ENCODE measurements at regions not wholly inside any gene's neighbourhood (a gene's known extent, or its start where the extent isn't known, plus 50 kb on each side); places are given as distances from the start of the nearest gene placed in this dataset.

DNA sequence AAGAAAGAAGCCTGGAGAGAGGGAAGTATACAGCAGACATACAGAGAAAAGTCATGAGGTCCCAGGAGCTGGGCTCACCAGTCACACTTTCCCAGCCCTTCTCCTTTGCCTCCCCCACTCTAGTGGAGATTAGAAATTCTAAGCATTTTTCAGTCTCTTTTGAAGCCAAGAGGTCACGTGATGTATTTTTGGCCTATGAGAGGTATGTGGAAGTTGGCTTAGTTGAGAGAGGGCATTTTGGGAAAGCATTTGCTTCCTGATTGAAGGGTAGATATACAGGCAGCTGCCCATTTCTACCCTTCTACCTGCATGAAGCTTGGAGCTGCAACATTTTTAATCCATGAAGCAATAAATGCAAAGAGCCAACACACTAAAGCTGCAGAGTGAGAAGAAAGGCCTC is 106.0 kb upstream of the TNFAIP3 start:
- Mint-ChIP-seq H3K4me1 (no peaks in the 10 kb centered on the region), H3K9me3 (no peaks in the 10 kb centered on the region), H3K27ac (no peak overlapping the region), H3K36me3 (ENCODE audit: insufficient read depth in 1 of 3, low read depth in 3 of 3) (no peaks in the 10 kb centered on the region; a peak in 1 of 7 replicates), H3K27me3 (ENCODE audit: low read depth) (no peaks in the 10 kb centered on the region), H3K4me3 (no peak overlapping the region)
- TF ChIP-seq, protein P1, sequence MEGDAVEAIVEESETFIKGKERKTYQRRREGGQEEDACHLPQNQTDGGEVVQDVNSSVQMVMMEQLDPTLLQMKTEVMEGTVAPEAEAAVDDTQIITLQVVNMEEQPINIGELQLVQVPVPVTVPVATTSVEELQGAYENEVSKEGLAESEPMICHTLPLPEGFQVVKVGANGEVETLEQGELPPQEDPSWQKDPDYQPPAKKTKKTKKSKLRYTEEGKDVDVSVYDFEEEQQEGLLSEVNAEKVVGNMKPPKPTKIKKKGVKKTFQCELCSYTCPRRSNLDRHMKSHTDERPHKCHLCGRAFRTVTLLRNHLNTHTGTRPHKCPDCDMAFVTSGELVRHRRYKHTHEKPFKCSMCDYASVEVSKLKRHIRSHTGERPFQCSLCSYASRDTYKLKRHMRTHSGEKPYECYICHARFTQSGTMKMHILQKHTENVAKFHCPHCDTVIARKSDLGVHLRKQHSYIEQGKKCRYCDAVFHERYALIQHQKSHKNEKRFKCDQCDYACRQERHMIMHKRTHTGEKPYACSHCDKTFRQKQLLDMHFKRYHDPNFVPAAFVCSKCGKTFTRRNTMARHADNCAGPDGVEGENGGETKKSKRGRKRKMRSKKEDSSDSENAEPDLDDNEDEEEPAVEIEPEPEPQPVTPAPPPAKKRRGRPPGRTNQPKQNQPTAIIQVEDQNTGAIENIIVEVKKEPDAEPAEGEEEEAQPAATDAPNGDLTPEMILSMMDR (conservative IDR thresholded peaks at IDR 0.05): no peak
- no CpG with 5 or more reads among the region's 1 CpG for WGBS (ENCODE audit: extremely low coverage, insufficient read length, low lambda C conversion rate)
- H2BK20ac ChIP-seq (ENCODE audit: low read depth, low read length, poor library complexity, severe bottlenecking): no peak overlapping the region
- H3K4ac ChIP-seq (ENCODE audit: low read depth, low read length): no peak overlapping the region
- no peak overlapping the region for H2AFZ ChIP-seq (ENCODE audit: low read length)
- H2BK5ac ChIP-seq (ENCODE audit: insufficient read length, low read length): no peak overlapping the region
- H3K79me2 ChIP-seq (ENCODE audit: insufficient read depth, low read length): no peaks in the 10 kb centered on the region
- no peak overlapping the region for H2AK5ac ChIP-seq (ENCODE audit: insufficient read length, low read length)
- H2BK12ac ChIP-seq (ENCODE audit: insufficient read length, low read depth, low read length): no peak overlapping the region
- no peaks in the 10 kb centered on the region for H4K20me1 ChIP-seq (ENCODE audit: control insufficient read depth, insufficient read depth, insufficient read length)
- H3K27ac ChIP-seq (ENCODE audit: insufficient read length, low read depth, low read length): no peak overlapping the region
- no peaks in the 10 kb centered on the region for H3K23me2 ChIP-seq (ENCODE audit: insufficient read length, low read depth, low read length, poor library complexity, severe bottlenecking)
- H3K14ac ChIP-seq (ENCODE audit: insufficient read depth, low read length): no peak overlapping the region
- no peak overlapping the region for H4K8ac ChIP-seq (replicated peaks; ENCODE audit: insufficient read length, low read depth, low read length)
- H3K4me1 ChIP-seq (ENCODE audit: insufficient read depth, low read length): no peaks in the 10 kb centered on the region
- H4K91ac ChIP-seq (ENCODE audit: insufficient read length, low read depth, low read length): no peak overlapping the region
- no peak overlapping the region for H4K5ac ChIP-seq (ENCODE audit: insufficient read length, low read depth, low read length)
- H3K23ac ChIP-seq (ENCODE audit: insufficient read length, low read depth, low read length): no peak overlapping the region
- no peak overlapping the region for H3K18ac ChIP-seq (ENCODE audit: insufficient read length, low read depth, low read length)
- no peak overlapping the region for H2BK120ac ChIP-seq (ENCODE audit: low read depth, low read length, poor library complexity, severe bottlenecking)
- H3K4me2 ChIP-seq (ENCODE audit: insufficient read depth, insufficient read length, low read length): no peak overlapping the region
- no peaks in the 10 kb centered on the region for H3K79me1 ChIP-seq (ENCODE audit: insufficient read depth, low read depth, low read length, poor library complexity, severe bottlenecking)
- H2BK15ac ChIP-seq (ENCODE audit: low read depth, low read length): no peak overlapping the region
- no peak overlapping the region for H3K56ac ChIP-seq (ENCODE audit: insufficient read length, low read depth, low read length)
- no peaks in the 10 kb centered on the region for H3K9me3 ChIP-seq (ENCODE audit: control insufficient read depth, low read depth, low read length)
- no peak overlapping the region for H3K9ac ChIP-seq (ENCODE audit: extremely low read depth, insufficient read length, low read length)
- no peak for DNase-seq
- H3T11ph ChIP-seq (ENCODE audit: low read length): no peak overlapping the region
- H3K27me3 ChIP-seq (ENCODE audit: insufficient read depth, low read length): no peaks in the 10 kb centered on the region

Data from H9 (cell line).